ENCODE measurements at regions not wholly inside any gene's neighbourhood (a gene's known extent, or its start where the extent isn't known, plus 50 kb on each side); places are given as distances from the start of the nearest gene placed in this dataset.

DNA sequence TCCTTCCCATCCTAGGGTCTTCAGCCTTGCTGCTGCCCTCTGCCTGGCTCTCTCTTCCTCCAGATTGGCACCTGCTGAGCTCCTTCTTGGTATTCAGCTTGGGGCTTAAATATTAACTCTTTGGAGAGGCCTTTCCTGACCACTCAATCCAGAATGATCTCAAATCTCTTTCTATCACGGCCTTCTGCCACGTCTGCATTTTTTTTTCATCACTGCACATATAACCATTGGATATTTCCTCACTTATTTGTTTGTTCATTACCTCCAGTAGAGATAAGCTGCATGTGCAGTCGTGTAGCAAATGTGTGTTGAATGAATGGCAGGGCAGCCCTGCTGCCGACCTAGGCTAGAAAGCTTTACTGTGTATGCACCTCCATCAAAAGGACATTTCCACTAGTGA lies 51.6 kb upstream of the MPP7 start:
- no peaks in the 10 kb centered on the region for H3K27me3 ChIP-seq (replicated peaks in 2 of 5; ENCODE audit: control insufficient read depth in 4 of 5, insufficient read depth in 5 of 5, low read length in 4 of 5)
- H3K4me3 ChIP-seq (ENCODE audit: control insufficient read depth in 1 of 7, extremely low read depth in 1 of 7, insufficient read depth in 4 of 7, low read depth in 2 of 7, low read length in 6 of 7): no peak overlapping the region
- DNase-seq: no peak
- ChIA-PET POLR2A (interaction anchor here (1.1 kb wide), 1 partner anchor 19 kb away, joined by 3 read pairs; no protein-coding TSS in a partner anchor), CTCF (interaction anchor here (0.6 to 2.1 kb wide), 6 partner anchors 11 to 614 kb away, joined by 3 to 7 read pairs (median 4); no protein-coding TSS in a partner anchor)
- no peaks in the 10 kb centered on the region for H3K9me3 ChIP-seq (ENCODE audit: control extremely low read depth in 1 of 5, control insufficient read depth in 4 of 5, insufficient read depth in 2 of 5, low read depth in 1 of 5, low read length in 4 of 5)
- 100% methylated on average over 3 of the region's 4 CpGs for WGBS (ENCODE audit: insufficient coverage)
- H3K27ac ChIP-seq (ENCODE audit: insufficient read depth in 1 of 2, low read depth in 1 of 2, low read length in 2 of 2, poor library complexity in 1 of 2, severe bottlenecking in 2 of 2): no peak overlapping the region
- H3K4me1 ChIP-seq (ENCODE audit: control extremely low read depth in 1 of 4, control insufficient read depth in 4 of 4, insufficient read depth in 4 of 4, low read length in 3 of 4): no peaks in the 10 kb centered on the region
- no peaks in the 10 kb centered on the region for H3K36me3 ChIP-seq (ENCODE audit: control insufficient read depth in 4 of 4, insufficient read depth in 4 of 4, low read length in 3 of 4)

DNA sequence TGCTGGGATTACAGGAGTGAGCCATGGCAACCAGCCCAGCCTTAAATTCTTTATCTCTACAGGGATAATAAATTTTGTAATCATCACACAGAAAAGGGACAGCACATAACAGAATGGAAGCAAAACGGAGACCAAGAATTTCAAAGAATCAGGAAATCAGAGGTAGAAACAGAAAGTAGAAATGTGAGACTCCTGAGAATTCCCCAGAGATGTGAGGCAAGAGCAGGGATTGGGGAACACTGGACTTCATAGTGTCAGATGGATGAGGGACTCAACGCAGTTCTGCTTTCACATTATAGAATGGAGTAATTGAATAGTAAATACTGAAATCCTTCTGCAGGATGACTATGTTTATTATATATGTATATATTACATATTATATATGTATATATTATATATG lies 52.5 kb upstream of the MPP7 start:
- 83% methylated on average over 1 of the region's 2 CpGs for WGBS (ENCODE audit: insufficient coverage)
- POLR2A ChIA-PET: no interaction called here
- Histone ChIP-seq H3K4me1 (ENCODE audit: control extremely low read depth in 1 of 4, control insufficient read depth in 4 of 4, insufficient read depth in 4 of 4, low read length in 3 of 4) (no peaks in the 10 kb centered on the region), H3K27me3 (replicated peaks in 2 of 5; ENCODE audit: control insufficient read depth in 4 of 5, insufficient read depth in 5 of 5, low read length in 4 of 5) (no peaks in the 10 kb centered on the region), H3K36me3 (ENCODE audit: control insufficient read depth in 4 of 4, insufficient read depth in 4 of 4, low read length in 3 of 4) (no peaks in the 10 kb centered on the region), H3K9me3 (ENCODE audit: control extremely low read depth in 1 of 5, control insufficient read depth in 4 of 5, insufficient read depth in 2 of 5, low read depth in 1 of 5, low read length in 4 of 5) (no peaks in the 10 kb centered on the region), H3K27ac (ENCODE audit: insufficient read depth in 1 of 2, low read depth in 1 of 2, low read length in 2 of 2, poor library complexity in 1 of 2, severe bottlenecking in 2 of 2) (no peak overlapping the region), H3K4me3 (ENCODE audit: control insufficient read depth in 1 of 7, extremely low read depth in 1 of 7, insufficient read depth in 4 of 7, low read depth in 2 of 7, low read length in 6 of 7) (no peak overlapping the region)
- CTCF ChIA-PET: interaction anchor here (0.6 to 2.1 kb wide), 4 partner anchors 10 to 17 kb away, joined by 3 to 7 read pairs (median 4); no protein-coding TSS in a partner anchor
- DNase-seq: no peak

DNA sequence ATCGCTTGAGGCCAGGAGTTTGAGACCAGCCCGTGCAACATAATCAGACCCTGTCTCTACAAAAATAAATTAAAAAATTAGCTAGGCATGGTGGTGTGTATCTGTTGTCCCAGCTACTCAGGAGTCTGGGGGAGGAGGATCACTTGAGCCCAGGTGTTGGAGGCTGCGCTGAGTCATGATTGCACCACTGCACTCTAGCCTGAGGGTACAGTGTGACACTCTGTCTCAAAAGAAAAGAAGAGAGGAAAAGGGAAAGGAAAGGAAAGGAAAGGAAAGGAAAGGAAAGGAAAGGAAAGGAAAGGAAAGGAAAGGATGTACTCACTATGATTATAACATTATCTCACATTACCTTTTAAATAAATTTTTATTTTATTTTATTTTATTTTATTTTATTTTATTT lies 56.5 kb upstream of the MPP7 start:
- no peaks in the 10 kb centered on the region for H3K36me3 ChIP-seq (ENCODE audit: control insufficient read depth in 4 of 4, insufficient read depth in 4 of 4, low read length in 3 of 4)
- no peak overlapping the region for H3K27ac ChIP-seq (ENCODE audit: insufficient read depth in 1 of 2, low read depth in 1 of 2, low read length in 2 of 2, poor library complexity in 1 of 2, severe bottlenecking in 2 of 2)
- no peaks in the 10 kb centered on the region for H3K9me3 ChIP-seq (ENCODE audit: control extremely low read depth in 1 of 5, control insufficient read depth in 4 of 5, insufficient read depth in 2 of 5, low read depth in 1 of 5, low read length in 4 of 5)
- H3K4me3 ChIP-seq (ENCODE audit: control insufficient read depth in 1 of 7, extremely low read depth in 1 of 7, insufficient read depth in 4 of 7, low read depth in 2 of 7, low read length in 6 of 7): no peak overlapping the region
- H3K27me3 ChIP-seq (replicated peaks in 2 of 5; ENCODE audit: control insufficient read depth in 4 of 5, insufficient read depth in 5 of 5, low read length in 4 of 5): no peaks in the 10 kb centered on the region
- peak in 1 of 3 donors; percentile 27 for DNase-seq
- H3K4me1 ChIP-seq (ENCODE audit: control extremely low read depth in 1 of 4, control insufficient read depth in 4 of 4, insufficient read depth in 4 of 4, low read length in 3 of 4): peaks cover 0 to 13% (median 6%) of the 10 kb centered on the region in 4 experiments
- ChIA-PET CTCF (interaction anchor here (1.4 kb wide), 2 partner anchors 22 to 56 kb away, joined by 3 to 6 read pairs; partner anchors contain the start of gene MPP7), POLR2A (interaction anchor here (0.6 kb wide), 1 partner anchor 55 kb away, joined by 4 read pairs; no protein-coding TSS in a partner anchor)
- 100% methylated on average over 1 of the region's 3 CpGs for WGBS (ENCODE audit: insufficient coverage)

DNA sequence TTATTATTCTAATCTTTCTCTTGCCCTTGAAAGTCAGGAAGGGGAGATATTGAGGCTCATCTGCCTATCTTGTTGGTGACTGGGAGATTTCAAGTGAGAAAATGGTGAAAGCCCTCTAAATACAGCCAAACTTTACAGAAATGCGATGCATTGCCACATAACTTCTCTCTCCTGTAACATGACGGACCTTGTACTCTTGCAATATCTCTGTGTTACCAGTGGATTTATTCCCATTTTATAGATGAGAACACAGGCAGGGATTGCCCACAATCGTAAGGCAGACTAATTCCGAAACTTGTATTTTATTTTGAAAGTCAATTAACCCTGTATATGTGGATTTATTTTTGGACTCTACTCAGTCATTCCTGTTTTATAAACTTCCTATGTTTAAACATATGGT lies 57.3 kb upstream of the MPP7 start:
- ChIA-PET CTCF (no interaction called here), POLR2A (no interaction called here)
- H3K9me3 ChIP-seq (ENCODE audit: control extremely low read depth in 1 of 5, control insufficient read depth in 4 of 5, insufficient read depth in 2 of 5, low read depth in 1 of 5, low read length in 4 of 5): no peaks in the 10 kb centered on the region
- no peak overlapping the region for H3K4me3 ChIP-seq (ENCODE audit: control insufficient read depth in 1 of 7, extremely low read depth in 1 of 7, insufficient read depth in 4 of 7, low read depth in 2 of 7, low read length in 6 of 7)
- WGBS (ENCODE audit: insufficient coverage): no CpG with 5 or more reads among the region's 4 CpGs
- H3K27ac ChIP-seq (ENCODE audit: insufficient read depth in 1 of 2, low read depth in 1 of 2, low read length in 2 of 2, poor library complexity in 1 of 2, severe bottlenecking in 2 of 2): no peak overlapping the region
- H3K36me3 ChIP-seq (ENCODE audit: control insufficient read depth in 4 of 4, insufficient read depth in 4 of 4, low read length in 3 of 4): no peaks in the 10 kb centered on the region
- H3K27me3 ChIP-seq (replicated peaks in 2 of 5; ENCODE audit: control insufficient read depth in 4 of 5, insufficient read depth in 5 of 5, low read length in 4 of 5): no peaks in the 10 kb centered on the region
- H3K4me1 ChIP-seq (ENCODE audit: control extremely low read depth in 1 of 4, control insufficient read depth in 4 of 4, insufficient read depth in 4 of 4, low read length in 3 of 4): peaks cover 0 to 13% (median 6%) of the 10 kb centered on the region in 4 experiments
- DNase-seq: no peak

DNA sequence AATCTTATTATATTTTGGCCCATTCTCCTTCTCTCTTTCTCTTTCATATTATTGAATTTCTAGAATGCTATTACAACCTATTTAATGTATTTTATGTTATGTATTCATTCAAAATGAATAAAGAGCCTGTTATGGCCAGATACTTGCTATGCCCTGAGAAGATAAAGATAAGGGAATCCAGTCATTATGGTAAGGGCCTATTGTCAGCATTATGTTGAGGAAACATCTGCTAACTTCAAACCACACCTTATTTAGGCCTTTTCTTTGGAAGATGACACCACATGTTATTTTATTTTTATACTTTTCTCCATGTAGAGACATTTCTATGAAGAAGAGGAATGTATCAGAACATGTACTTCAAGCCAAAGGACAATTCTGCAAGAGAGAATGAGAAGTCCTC lies 60.5 kb upstream of the MPP7 start:
- no peak overlapping the region for H3K4me3 ChIP-seq (ENCODE audit: control insufficient read depth in 1 of 7, extremely low read depth in 1 of 7, insufficient read depth in 4 of 7, low read depth in 2 of 7, low read length in 6 of 7)
- no peaks in the 10 kb centered on the region for H3K36me3 ChIP-seq (ENCODE audit: control insufficient read depth in 4 of 4, insufficient read depth in 4 of 4, low read length in 3 of 4)
- ChIA-PET CTCF (interaction anchor here (0.6 to 1.3 kb wide), 3 partner anchors 17 to 35 kb away, joined by 4 to 5 read pairs (median 4); no protein-coding TSS in a partner anchor), POLR2A (no interaction called here)
- H3K27ac ChIP-seq (ENCODE audit: insufficient read depth in 1 of 2, low read depth in 1 of 2, low read length in 2 of 2, poor library complexity in 1 of 2, severe bottlenecking in 2 of 2): peak overlapping the region; percentile 47 to 55
- peaks cover 18 to 45% (median 27%) of the 10 kb centered on the region in 4 experiments for H3K4me1 ChIP-seq (ENCODE audit: control extremely low read depth in 1 of 4, control insufficient read depth in 4 of 4, insufficient read depth in 4 of 4, low read length in 3 of 4)
- DNase-seq: peak; percentile 31 to 91 (median 75)
- H3K27me3 ChIP-seq (replicated peaks in 2 of 5; ENCODE audit: control insufficient read depth in 4 of 5, insufficient read depth in 5 of 5, low read length in 4 of 5): no peaks in the 10 kb centered on the region
- H3K9me3 ChIP-seq (ENCODE audit: control extremely low read depth in 1 of 5, control insufficient read depth in 4 of 5, insufficient read depth in 2 of 5, low read depth in 1 of 5, low read length in 4 of 5): no peaks in the 10 kb centered on the region

DNA sequence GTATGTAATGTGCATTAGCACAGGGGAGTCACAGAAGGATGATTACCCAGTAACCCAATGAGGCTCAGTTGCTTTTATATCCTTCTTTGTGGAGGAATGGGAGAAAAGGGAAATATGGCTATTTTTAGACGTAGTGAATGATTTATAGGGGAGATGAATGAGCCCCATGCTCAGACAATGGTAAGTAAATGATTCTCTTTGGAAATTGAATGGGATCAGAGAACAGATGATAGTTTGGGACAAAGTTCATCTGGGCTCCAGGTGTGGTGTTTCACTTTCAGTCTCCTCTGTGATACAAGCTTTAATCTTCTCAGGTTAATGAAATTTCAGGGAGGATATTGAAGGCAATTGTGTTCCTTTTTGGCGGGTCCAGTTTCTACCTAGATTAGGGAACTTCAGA lies 63.0 kb upstream of the MPP7 start:
- Histone ChIP-seq H3K27ac (ENCODE audit: insufficient read depth in 1 of 2, low read depth in 1 of 2, low read length in 2 of 2, poor library complexity in 1 of 2, severe bottlenecking in 2 of 2) (no peak overlapping the region), H3K4me1 (ENCODE audit: control extremely low read depth in 1 of 4, control insufficient read depth in 4 of 4, insufficient read depth in 4 of 4, low read length in 3 of 4) (peaks cover 18 to 50% (median 30%) of the 10 kb centered on the region in 4 experiments), H3K36me3 (ENCODE audit: control insufficient read depth in 4 of 4, insufficient read depth in 4 of 4, low read length in 3 of 4) (no peaks in the 10 kb centered on the region), H3K4me3 (ENCODE audit: control insufficient read depth in 1 of 7, extremely low read depth in 1 of 7, insufficient read depth in 4 of 7, low read depth in 2 of 7, low read length in 6 of 7) (no peak overlapping the region), H3K27me3 (replicated peaks in 2 of 5; ENCODE audit: control insufficient read depth in 4 of 5, insufficient read depth in 5 of 5, low read length in 4 of 5) (no peaks in the 10 kb centered on the region), H3K9me3 (ENCODE audit: control extremely low read depth in 1 of 5, control insufficient read depth in 4 of 5, insufficient read depth in 2 of 5, low read depth in 1 of 5, low read length in 4 of 5) (no peaks in the 10 kb centered on the region)
- 45% methylated on average over 1 of the region's 2 CpGs for WGBS (ENCODE audit: insufficient coverage)
- CTCF ChIA-PET: interaction anchor here (0.7 to 3.7 kb wide), 5 partner anchors 11 to 63 kb away, joined by 3 to 23 read pairs (median 4); partner anchors contain the start of gene MPP7
- POLR2A ChIA-PET: no interaction called here
- no peak for DNase-seq

DNA sequence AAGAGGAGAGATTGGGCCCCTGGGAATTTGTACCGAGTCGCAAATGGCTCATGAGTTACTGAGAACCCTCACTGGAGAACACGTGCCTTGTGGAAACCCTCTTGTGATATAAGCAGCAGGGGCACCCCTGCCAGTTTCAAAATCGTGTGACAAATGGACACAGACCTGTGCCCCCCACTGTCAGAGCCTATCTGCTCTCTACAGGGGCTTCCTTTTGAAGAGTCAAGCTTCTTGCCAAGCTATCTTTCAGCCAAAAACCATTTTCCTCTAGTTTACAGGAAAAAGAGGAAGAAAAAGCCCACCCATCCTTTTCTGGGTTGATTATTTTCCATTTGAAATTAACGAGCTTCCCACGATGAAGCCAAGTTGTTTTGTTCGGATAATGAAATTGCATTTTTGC lies 64.1 kb upstream of the MPP7 start:
- Histone ChIP-seq H3K27ac (ENCODE audit: insufficient read depth in 1 of 2, low read depth in 1 of 2, low read length in 2 of 2, poor library complexity in 1 of 2, severe bottlenecking in 2 of 2) (peak overlapping the region; percentile 64 to 69), H3K4me1 (ENCODE audit: control extremely low read depth in 1 of 4, control insufficient read depth in 4 of 4, insufficient read depth in 4 of 4, low read length in 3 of 4) (peaks cover 18 to 50% (median 30%) of the 10 kb centered on the region in 4 experiments), H3K4me3 (ENCODE audit: control insufficient read depth in 1 of 7, extremely low read depth in 1 of 7, insufficient read depth in 4 of 7, low read depth in 2 of 7, low read length in 6 of 7) (peak overlapping the region in 2 of 7 experiments; percentile 3 to 19), H3K36me3 (ENCODE audit: control insufficient read depth in 4 of 4, insufficient read depth in 4 of 4, low read length in 3 of 4) (no peaks in the 10 kb centered on the region), H3K9me3 (ENCODE audit: control extremely low read depth in 1 of 5, control insufficient read depth in 4 of 5, insufficient read depth in 2 of 5, low read depth in 1 of 5, low read length in 4 of 5) (no peaks in the 10 kb centered on the region), H3K27me3 (replicated peaks in 2 of 5; ENCODE audit: control insufficient read depth in 4 of 5, insufficient read depth in 5 of 5, low read length in 4 of 5) (no peaks in the 10 kb centered on the region)
- peak; percentile 40 to 77 (median 58) for DNase-seq
- ChIA-PET CTCF (interaction anchor here (1.0 to 3.7 kb wide), 8 partner anchors 11 to 116 kb away, joined by 3 to 23 read pairs (median 3); partner anchors contain the start of gene MPP7), POLR2A (no interaction called here)
- WGBS (ENCODE audit: insufficient coverage): 16% methylated on average over 7 of the region's 7 CpGs

Measured in common myeloid progenitor, CD34-positive (primary cell).